ENCODE measurements at regions not wholly inside any gene's neighbourhood (a gene's known extent, or its start where the extent isn't known, plus 50 kb on each side); places are given as distances from the start of the nearest gene placed in this dataset.

- no peak overlapping the region for H3K4me3 ChIP-seq (ENCODE audit: low read depth, low read length)
- no peak for TF ChIP-seq CTCF (IDR thresholded peaks at IDR 0.05; ENCODE audit: low read depth, low read length, missing control alignments)
These were observed 518.0 kb downstream of the XPNPEP1 start for GRCh38 chr10:109405338-109405737.

GRCh38 chr10:109403551-109403950, 519.8 kb downstream of the XPNPEP1 start:
- TF ChIP-seq CTCF (IDR thresholded peaks at IDR 0.05; ENCODE audit: low read depth, low read length, missing control alignments) = no peak
- DNase-seq (ENCODE audit: low read depth) = no peak
- H3K4me3 ChIP-seq (ENCODE audit: low read depth, low read length) = no peak overlapping the region

More at GRCh38 chr10:109405338-109405737, 518.0 kb downstream of the XPNPEP1 start:
- no peak for DNase-seq (ENCODE audit: low read depth)

GRCh38 chr10:109393425-109393824, 529.9 kb downstream of the XPNPEP1 start:
- no peak for DNase-seq (ENCODE audit: low read depth)
- no peak for TF ChIP-seq CTCF (IDR thresholded peaks at IDR 0.05; ENCODE audit: low read depth, low read length, missing control alignments)
- no peak overlapping the region for H3K4me3 ChIP-seq (ENCODE audit: low read depth, low read length)

GRCh38 chr10:109386921-109387320, 536.4 kb downstream of the XPNPEP1 start:
- DNase-seq (ENCODE audit: low read depth) = no peak
- no peak overlapping the region for H3K4me3 ChIP-seq (ENCODE audit: low read depth, low read length)
- TF ChIP-seq CTCF (IDR thresholded peaks at IDR 0.05; ENCODE audit: low read depth, low read length, missing control alignments) = no peak

GRCh38 chr10:109386101-109386500, 537.2 kb downstream of the XPNPEP1 start:
- TF ChIP-seq CTCF (IDR thresholded peaks at IDR 0.05; ENCODE audit: low read depth, low read length, missing control alignments) = no peak
- no peak overlapping the region for H3K4me3 ChIP-seq (ENCODE audit: low read depth, low read length)
- no peak for DNase-seq (ENCODE audit: low read depth)

GRCh38 chr10:109379186-109379585, 544.1 kb downstream of the XPNPEP1 start:
- TF ChIP-seq CTCF (IDR thresholded peaks at IDR 0.05; ENCODE audit: low read depth, low read length, missing control alignments) = no peak
- no peak overlapping the region for H3K4me3 ChIP-seq (ENCODE audit: low read depth, low read length)
- no peak for DNase-seq (ENCODE audit: low read depth)

- H3K4me3 ChIP-seq (ENCODE audit: low read depth, low read length) = no peak overlapping the region
- DNase-seq (ENCODE audit: low read depth) = no peak
- TF ChIP-seq CTCF (IDR thresholded peaks at IDR 0.05; ENCODE audit: low read depth, low read length, missing control alignments) = no peak
These were observed 549.1 kb downstream of the XPNPEP1 start for GRCh38 chr10:109374215-109374614.
